ENCODE measurements at regions not wholly inside any gene's neighbourhood (a gene's known extent, or its start where the extent isn't known, plus 50 kb on each side); places are given as distances from the start of the nearest gene placed in this dataset.

GRCh38 chr3:17945018-17945798 is 202.8 kb upstream of the TBC1D5 start:
- Histone ChIP-seq H3K27ac (ENCODE audit: low read depth, low read length) (no peak overlapping the region), H3K79me1 (ENCODE audit: low read length) (no peaks in the 10 kb centered on the region), H3K4ac (ENCODE audit: low read depth, low read length) (no peak overlapping the region), H3K4me3 (ENCODE audit: low read depth, low read length) (no peak overlapping the region), H3K27me3 (ENCODE audit: insufficient read depth, low read length) (no peaks in the 10 kb centered on the region), H3K79me2 (ENCODE audit: control insufficient read depth, insufficient read depth, low read length, poor library complexity) (no peaks in the 10 kb centered on the region), H3K9ac (ENCODE audit: low read length) (no peak overlapping the region), H3K4me2 (ENCODE audit: low read length) (no peak overlapping the region), H4K12ac (ENCODE audit: low read depth, low read length) (no peak overlapping the region), H3K9me3 (ENCODE audit: insufficient read depth, low read depth, low read length) (no peaks in the 10 kb centered on the region), H3K23ac (ENCODE audit: low read length) (no peak overlapping the region), H2AK5ac (ENCODE audit: low read length) (no peak overlapping the region), H2BK5ac (ENCODE audit: low read depth, low read length, poor library complexity) (no peak overlapping the region), H3K14ac (ENCODE audit: low read length) (no peak overlapping the region), H3K36me3 (ENCODE audit: control insufficient read depth in 1 of 2, insufficient read depth in 2 of 2, low read length in 2 of 2) (no peaks in the 10 kb centered on the region), H2BK12ac (ENCODE audit: low read length) (no peak overlapping the region), H2AFZ (ENCODE audit: insufficient read depth, low read length, poor library complexity) (no peak overlapping the region), H2BK120ac (ENCODE audit: insufficient read depth, low read length, poor library complexity) (no peak overlapping the region), H4K91ac (ENCODE audit: low read depth, low read length) (no peak overlapping the region), H4K8ac (ENCODE audit: low read depth, low read length) (no peak overlapping the region), H3K4me1 (ENCODE audit: control insufficient read depth in 1 of 2, insufficient read depth in 2 of 2, low read length in 2 of 2) (no peaks in the 10 kb centered on the region), H3K18ac (ENCODE audit: low read length) (no peak overlapping the region)
- DNase-seq: peak in 1 of 2 donors; percentile 17
- no CpG with 5 or more reads among the region's 2 CpGs for WGBS (ENCODE audit: extremely low coverage, insufficient coverage, insufficient read length)

- H2BK120ac ChIP-seq (ENCODE audit: insufficient read depth, low read length, poor library complexity): no peak overlapping the region
- H3K14ac ChIP-seq (ENCODE audit: low read length): no peak overlapping the region
- H3K23ac ChIP-seq (ENCODE audit: low read length): no peak overlapping the region
- no peaks in the 10 kb centered on the region for H3K36me3 ChIP-seq (ENCODE audit: control insufficient read depth in 1 of 2, insufficient read depth in 2 of 2, low read length in 2 of 2)
- no peaks in the 10 kb centered on the region for H3K79me1 ChIP-seq (ENCODE audit: low read length)
- H2AFZ ChIP-seq (ENCODE audit: insufficient read depth, low read length, poor library complexity): no peak overlapping the region
- H3K4me2 ChIP-seq (ENCODE audit: low read length): no peak overlapping the region
- H3K4ac ChIP-seq (ENCODE audit: low read depth, low read length): no peak overlapping the region
- WGBS (ENCODE audit: extremely low coverage, insufficient coverage, insufficient read length): no CpG with 5 or more reads among the region's 2 CpGs
- H3K79me2 ChIP-seq (ENCODE audit: control insufficient read depth, insufficient read depth, low read length, poor library complexity): no peaks in the 10 kb centered on the region
- no peak overlapping the region for H2BK5ac ChIP-seq (ENCODE audit: low read depth, low read length, poor library complexity)
- no peaks in the 10 kb centered on the region for H3K27me3 ChIP-seq (ENCODE audit: insufficient read depth, low read length)
- H2BK12ac ChIP-seq (ENCODE audit: low read length): no peak overlapping the region
- no peaks in the 10 kb centered on the region for H3K4me1 ChIP-seq (ENCODE audit: control insufficient read depth in 1 of 2, insufficient read depth in 2 of 2, low read length in 2 of 2)
- no peaks in the 10 kb centered on the region for H3K9me3 ChIP-seq (ENCODE audit: insufficient read depth, low read depth, low read length)
- no peak overlapping the region for H4K8ac ChIP-seq (ENCODE audit: low read depth, low read length)
- H2AK5ac ChIP-seq (ENCODE audit: low read length): no peak overlapping the region
- no peak overlapping the region for H4K12ac ChIP-seq (ENCODE audit: low read depth, low read length)
- no peak overlapping the region for H3K9ac ChIP-seq (ENCODE audit: low read length)
- H4K91ac ChIP-seq (ENCODE audit: low read depth, low read length): no peak overlapping the region
- no peak overlapping the region for H3K18ac ChIP-seq (ENCODE audit: low read length)
- H3K27ac ChIP-seq (ENCODE audit: low read depth, low read length): no peak overlapping the region
- DNase-seq: peak; percentile 44 to 65
- H3K4me3 ChIP-seq (ENCODE audit: low read depth, low read length): no peak overlapping the region
Measured at GRCh38 chr3:17942856-17943255, 200.4 kb upstream of the TBC1D5 start.

DNA sequence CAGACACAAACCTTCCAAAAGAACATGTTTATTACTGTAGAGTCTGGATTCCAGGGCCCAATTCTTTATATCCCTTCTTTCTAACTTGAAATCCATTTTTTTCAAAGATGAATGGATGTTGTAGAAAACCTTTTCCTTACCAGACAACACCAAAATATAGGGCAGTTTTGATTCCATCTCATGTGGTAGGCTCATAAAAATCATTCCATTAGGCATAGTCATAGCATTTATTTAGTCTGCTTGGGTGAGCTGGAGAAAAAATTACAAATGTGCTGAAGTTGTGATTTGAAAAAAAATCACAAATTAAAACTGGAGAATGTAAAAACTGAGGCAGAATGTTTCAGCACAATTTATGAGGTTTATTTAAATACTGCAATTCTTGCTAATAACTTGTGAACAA is 199.3 kb upstream of the TBC1D5 start:
- Histone ChIP-seq H2BK120ac (ENCODE audit: insufficient read depth, low read length, poor library complexity) (no peak overlapping the region), H2AK5ac (ENCODE audit: low read length) (no peak overlapping the region), H2BK5ac (ENCODE audit: low read depth, low read length, poor library complexity) (no peak overlapping the region), H3K36me3 (ENCODE audit: control insufficient read depth in 1 of 2, insufficient read depth in 2 of 2, low read length in 2 of 2) (no peaks in the 10 kb centered on the region), H3K27me3 (ENCODE audit: insufficient read depth, low read length) (no peaks in the 10 kb centered on the region), H2BK12ac (ENCODE audit: low read length) (no peak overlapping the region), H3K4me1 (ENCODE audit: control insufficient read depth in 1 of 2, insufficient read depth in 2 of 2, low read length in 2 of 2) (no peaks in the 10 kb centered on the region), H4K91ac (ENCODE audit: low read depth, low read length) (no peak overlapping the region), H3K79me2 (ENCODE audit: control insufficient read depth, insufficient read depth, low read length, poor library complexity) (no peaks in the 10 kb centered on the region), H3K14ac (ENCODE audit: low read length) (no peak overlapping the region), H3K18ac (ENCODE audit: low read length) (no peak overlapping the region), H2AFZ (ENCODE audit: insufficient read depth, low read length, poor library complexity) (no peak overlapping the region), H3K9me3 (ENCODE audit: insufficient read depth, low read depth, low read length) (no peaks in the 10 kb centered on the region), H3K23ac (ENCODE audit: low read length) (no peak overlapping the region), H3K4ac (ENCODE audit: low read depth, low read length) (no peak overlapping the region), H3K79me1 (ENCODE audit: low read length) (no peaks in the 10 kb centered on the region), H3K9ac (ENCODE audit: low read length) (no peak overlapping the region), H3K4me3 (ENCODE audit: low read depth, low read length) (no peak overlapping the region), H3K27ac (ENCODE audit: low read depth, low read length) (no peak overlapping the region), H4K8ac (ENCODE audit: low read depth, low read length) (no peak overlapping the region), H3K4me2 (ENCODE audit: low read length) (no peak overlapping the region), H4K12ac (ENCODE audit: low read depth, low read length) (no peak overlapping the region)
- DNase-seq: no peak

- Histone ChIP-seq H3K79me2 (ENCODE audit: control insufficient read depth, insufficient read depth, low read length, poor library complexity) (no peaks in the 10 kb centered on the region), H3K14ac (ENCODE audit: low read length) (no peak overlapping the region), H3K27me3 (ENCODE audit: insufficient read depth, low read length) (no peaks in the 10 kb centered on the region), H2BK5ac (ENCODE audit: low read depth, low read length, poor library complexity) (no peak overlapping the region), H3K23ac (ENCODE audit: low read length) (no peak overlapping the region), H3K4me1 (ENCODE audit: control insufficient read depth in 1 of 2, insufficient read depth in 2 of 2, low read length in 2 of 2) (no peaks in the 10 kb centered on the region), H3K9me3 (ENCODE audit: insufficient read depth, low read depth, low read length) (no peaks in the 10 kb centered on the region), H3K4me2 (ENCODE audit: low read length) (no peak overlapping the region), H3K9ac (ENCODE audit: low read length) (no peak overlapping the region), H3K27ac (ENCODE audit: low read depth, low read length) (no peak overlapping the region), H2AK5ac (ENCODE audit: low read length) (no peak overlapping the region), H2BK12ac (ENCODE audit: low read length) (no peak overlapping the region), H3K36me3 (ENCODE audit: control insufficient read depth in 1 of 2, insufficient read depth in 2 of 2, low read length in 2 of 2) (no peaks in the 10 kb centered on the region), H3K4me3 (ENCODE audit: low read depth, low read length) (no peak overlapping the region), H2AFZ (ENCODE audit: insufficient read depth, low read length, poor library complexity) (no peak overlapping the region), H4K8ac (ENCODE audit: low read depth, low read length) (no peak overlapping the region), H4K12ac (ENCODE audit: low read depth, low read length) (no peak overlapping the region), H3K4ac (ENCODE audit: low read depth, low read length) (no peak overlapping the region), H3K18ac (ENCODE audit: low read length) (no peak overlapping the region), H3K79me1 (ENCODE audit: low read length) (no peaks in the 10 kb centered on the region), H2BK120ac (ENCODE audit: insufficient read depth, low read length, poor library complexity) (no peak overlapping the region), H4K91ac (ENCODE audit: low read depth, low read length) (no peak overlapping the region)
- no peak for DNase-seq
- WGBS (ENCODE audit: extremely low coverage, insufficient coverage, insufficient read length): no CpG with 5 or more reads among the region's 2 CpGs
Measured at GRCh38 chr3:17941152-17941551, 198.7 kb upstream of the TBC1D5 start.
